ENCODE measurements at regions not wholly inside any gene's neighbourhood (a gene's known extent, or its start where the extent isn't known, plus 50 kb on each side); places are given as distances from the start of the nearest gene placed in this dataset.

DNA sequence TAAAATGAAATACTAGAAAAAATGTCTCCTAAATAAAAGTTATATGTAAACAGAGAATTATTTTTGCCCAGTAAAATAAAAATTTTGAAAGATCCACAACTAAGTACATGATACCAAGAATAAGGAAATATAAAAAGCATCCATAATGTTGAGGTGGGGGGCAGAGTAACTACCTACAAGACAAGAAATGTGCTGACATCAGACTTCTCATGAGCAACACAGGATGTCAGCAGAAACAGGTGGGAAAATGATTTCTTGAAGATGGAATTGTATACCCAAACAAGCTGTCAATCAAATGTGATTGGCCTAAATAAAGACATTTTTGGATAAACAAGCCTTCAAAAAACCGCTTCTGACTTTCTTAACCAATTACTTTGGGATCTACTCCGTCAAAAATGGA is 143.9 kb upstream of the LIPC start:
- no peak for TF ChIP-seq POLR2A (IDR thresholded peaks at IDR 0.05)
- TF ChIP-seq, protein P1, sequence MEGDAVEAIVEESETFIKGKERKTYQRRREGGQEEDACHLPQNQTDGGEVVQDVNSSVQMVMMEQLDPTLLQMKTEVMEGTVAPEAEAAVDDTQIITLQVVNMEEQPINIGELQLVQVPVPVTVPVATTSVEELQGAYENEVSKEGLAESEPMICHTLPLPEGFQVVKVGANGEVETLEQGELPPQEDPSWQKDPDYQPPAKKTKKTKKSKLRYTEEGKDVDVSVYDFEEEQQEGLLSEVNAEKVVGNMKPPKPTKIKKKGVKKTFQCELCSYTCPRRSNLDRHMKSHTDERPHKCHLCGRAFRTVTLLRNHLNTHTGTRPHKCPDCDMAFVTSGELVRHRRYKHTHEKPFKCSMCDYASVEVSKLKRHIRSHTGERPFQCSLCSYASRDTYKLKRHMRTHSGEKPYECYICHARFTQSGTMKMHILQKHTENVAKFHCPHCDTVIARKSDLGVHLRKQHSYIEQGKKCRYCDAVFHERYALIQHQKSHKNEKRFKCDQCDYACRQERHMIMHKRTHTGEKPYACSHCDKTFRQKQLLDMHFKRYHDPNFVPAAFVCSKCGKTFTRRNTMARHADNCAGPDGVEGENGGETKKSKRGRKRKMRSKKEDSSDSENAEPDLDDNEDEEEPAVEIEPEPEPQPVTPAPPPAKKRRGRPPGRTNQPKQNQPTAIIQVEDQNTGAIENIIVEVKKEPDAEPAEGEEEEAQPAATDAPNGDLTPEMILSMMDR (IDR thresholded peaks at IDR 0.05) = no peak
